ENCODE measurements at regions not wholly inside any gene's neighbourhood (a gene's known extent, or its start where the extent isn't known, plus 50 kb on each side); places are given as distances from the start of the nearest gene placed in this dataset.
"Not testable (repeated sequence)": the region's sequence is repeated elsewhere in the genome, so short reads cannot be mapped to it uniquely, and the experiment has no call there.

- DNase-seq (ENCODE audit: insufficient read length): no peak
- no peak for TF ChIP-seq TAF1 (IDR thresholded peaks at IDR 0.05; ENCODE audit: borderline replicate concordance, low read depth, low read length)
- no peak for TF ChIP-seq POLR2A (IDR thresholded peaks at IDR 0.05; ENCODE audit: low read depth, low read length)
- no peak for TF ChIP-seq POLR2AphosphoS5 (IDR thresholded peaks at IDR 0.05; ENCODE audit: low read depth, low read length)
- no peak for FAIRE-seq
Measured at GRCh38 chr5:6080930-6081726, 297.2 kb downstream of the MED10 start.

GRCh38 chr5:6080436-6080835 lies 297.9 kb downstream of the MED10 start:
- FAIRE-seq: no peak
- DNase-seq (ENCODE audit: insufficient read length): no peak
- TF ChIP-seq TAF1 (IDR thresholded peaks at IDR 0.05; ENCODE audit: borderline replicate concordance, low read depth, low read length): no peak
- TF ChIP-seq POLR2AphosphoS5 (IDR thresholded peaks at IDR 0.05; ENCODE audit: low read depth, low read length): no peak
- no peak for TF ChIP-seq POLR2A (IDR thresholded peaks at IDR 0.05; ENCODE audit: low read depth, low read length)

GRCh38 chr5:6078881-6079280 lies 299.5 kb downstream of the MED10 start:
- DNase-seq (ENCODE audit: insufficient read length): no peak
- no peak for TF ChIP-seq POLR2A (IDR thresholded peaks at IDR 0.05; ENCODE audit: low read depth, low read length)
- no peak for TF ChIP-seq POLR2AphosphoS5 (IDR thresholded peaks at IDR 0.05; ENCODE audit: low read depth, low read length)
- TF ChIP-seq TAF1 (IDR thresholded peaks at IDR 0.05; ENCODE audit: borderline replicate concordance, low read depth, low read length): no peak
- FAIRE-seq: no peak

- TF ChIP-seq POLR2AphosphoS5 (IDR thresholded peaks at IDR 0.05; ENCODE audit: low read depth, low read length): no peak
- no peak for TF ChIP-seq POLR2A (IDR thresholded peaks at IDR 0.05; ENCODE audit: low read depth, low read length)
- TF ChIP-seq TAF1 (IDR thresholded peaks at IDR 0.05; ENCODE audit: borderline replicate concordance, low read depth, low read length): no peak
- DNase-seq (ENCODE audit: insufficient read length) (no peak), FAIRE-seq (no peak)
Measured at GRCh38 chr5:6076341-6077239, 301.8 kb downstream of the MED10 start.

GRCh38 chr5:6072488-6072887 lies 305.9 kb downstream of the MED10 start:
- not testable (repeated sequence) for FAIRE-seq; DNase-seq (ENCODE audit: insufficient read length)

- DNase-seq (ENCODE audit: insufficient read length): no peak
- FAIRE-seq: no peak
- TF ChIP-seq TAF1 (IDR thresholded peaks at IDR 0.05; ENCODE audit: borderline replicate concordance, low read depth, low read length) (no peak), POLR2AphosphoS5 (IDR thresholded peaks at IDR 0.05; ENCODE audit: low read depth, low read length) (no peak), POLR2A (IDR thresholded peaks at IDR 0.05; ENCODE audit: low read depth, low read length) (no peak)
Measured at GRCh38 chr5:6069496-6070185, 308.7 kb downstream of the MED10 start.

- no peak for FAIRE-seq
- TF ChIP-seq POLR2AphosphoS5 (IDR thresholded peaks at IDR 0.05; ENCODE audit: low read depth, low read length): no peak
- no peak for TF ChIP-seq TAF1 (IDR thresholded peaks at IDR 0.05; ENCODE audit: borderline replicate concordance, low read depth, low read length)
- TF ChIP-seq POLR2A (IDR thresholded peaks at IDR 0.05; ENCODE audit: low read depth, low read length): no peak
- no peak for DNase-seq (ENCODE audit: insufficient read length)
Measured at GRCh38 chr5:6066016-6066415, 312.3 kb downstream of the MED10 start.

- no peak for FAIRE-seq
- no peak for TF ChIP-seq POLR2A (IDR thresholded peaks at IDR 0.05; ENCODE audit: low read depth, low read length)
- no peak for TF ChIP-seq POLR2AphosphoS5 (IDR thresholded peaks at IDR 0.05; ENCODE audit: low read depth, low read length)
- TF ChIP-seq TAF1 (IDR thresholded peaks at IDR 0.05; ENCODE audit: borderline replicate concordance, low read depth, low read length): no peak
- DNase-seq (ENCODE audit: insufficient read length): no peak
Measured at GRCh38 chr5:6059137-6059800, 319.1 kb downstream of the MED10 start.

- TF ChIP-seq TAF1 (IDR thresholded peaks at IDR 0.05; ENCODE audit: borderline replicate concordance, low read depth, low read length) (no peak), POLR2A (IDR thresholded peaks at IDR 0.05; ENCODE audit: low read depth, low read length) (no peak), POLR2AphosphoS5 (IDR thresholded peaks at IDR 0.05; ENCODE audit: low read depth, low read length) (no peak)
- no peak for DNase-seq (ENCODE audit: insufficient read length)
- no peak for FAIRE-seq
Measured at GRCh38 chr5:6058055-6058715, 320.2 kb downstream of the MED10 start.

- TF ChIP-seq TAF1 (IDR thresholded peaks at IDR 0.05; ENCODE audit: borderline replicate concordance, low read depth, low read length): no peak
- DNase-seq (ENCODE audit: insufficient read length) (no peak), FAIRE-seq (no peak)
Measured at GRCh38 chr5:6056280-6056679, 322.1 kb downstream of the MED10 start.

- no peak for TF ChIP-seq POLR2A (IDR thresholded peaks at IDR 0.05; ENCODE audit: low read depth, low read length)
- TF ChIP-seq POLR2AphosphoS5 (IDR thresholded peaks at IDR 0.05; ENCODE audit: low read depth, low read length): no peak
- no peak for TF ChIP-seq TAF1 (IDR thresholded peaks at IDR 0.05; ENCODE audit: borderline replicate concordance, low read depth, low read length)
- DNase-seq (ENCODE audit: insufficient read length) (no peak), FAIRE-seq (no peak)
Measured at GRCh38 chr5:6049662-6050061, 328.7 kb downstream of the MED10 start.

Measured in GM12892 (cell line).